SH-SY5Y (cell line): ENCODE measurements at regions not wholly inside any gene's neighbourhood (a gene's known extent, or its start where the extent isn't known, plus 50 kb on each side); places are given as distances from the start of the nearest gene placed in this dataset.

ENCODE experiments used
- GATA2 ChIP-seq: IDR thresholded peaks from 2 replicates; pipeline ENCODE4 v1.6.1; 2011; ENCODE audit warnings: mild to moderate bottlenecking, low read depth, low read length
- GATA3 ChIP-seq: IDR thresholded peaks from 2 replicates; pipeline ENCODE4 v1.6.1; 2011; ENCODE audit warnings: low read depth, mild to moderate bottlenecking, low read length, moderate library complexity

DNA sequence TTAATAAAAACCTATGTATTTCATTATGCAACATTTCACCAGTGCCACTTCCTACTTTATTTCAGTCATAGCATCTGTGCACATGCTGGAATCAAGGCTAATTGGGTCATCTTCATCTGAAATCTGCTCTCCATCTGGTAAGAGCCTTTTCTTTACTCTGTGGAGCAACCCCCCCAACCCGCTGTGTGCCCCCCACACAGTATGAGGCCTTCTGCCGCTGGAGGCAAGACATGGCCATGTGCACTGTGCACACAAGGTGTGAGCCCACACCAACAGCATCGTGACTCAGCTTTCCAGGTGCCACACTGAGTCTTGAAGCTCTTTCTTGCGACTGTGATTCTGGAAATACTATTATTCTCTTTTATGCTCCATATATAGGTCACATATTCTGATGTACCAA, 471.0 kb downstream of the TBC1D4 start:
- TF ChIP-seq GATA3, result no peak
- no peak for TF ChIP-seq GATA2
